ENCODE measurements at regions not wholly inside any gene's neighbourhood (a gene's known extent, or its start where the extent isn't known, plus 50 kb on each side); places are given as distances from the start of the nearest gene placed in this dataset.

DNA sequence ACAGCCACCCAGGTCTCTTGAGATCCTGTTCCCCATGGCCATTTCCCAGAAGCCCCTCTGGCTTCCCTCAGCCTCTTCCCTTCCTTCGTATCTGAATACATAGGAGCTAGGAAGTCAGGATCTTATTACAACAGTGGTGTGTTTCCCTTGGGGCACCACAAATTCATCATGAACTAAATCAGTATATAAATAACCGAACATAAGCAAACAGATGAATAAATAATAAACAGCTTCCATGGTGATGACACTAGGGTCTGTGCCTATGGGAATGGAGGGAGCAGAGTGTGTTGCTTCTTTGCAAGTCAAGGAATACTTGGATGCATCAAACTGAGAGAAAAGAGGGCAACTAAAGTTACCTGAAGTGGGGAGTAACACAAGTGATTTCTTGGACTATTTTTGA lies 527.6 kb downstream of the LMO7 start:
- H3K27me3 Mint-ChIP-seq, result peaks cover 0 to 4% (median 0%) of the 10 kb centered on the region in 3 donors
- DNase-seq (no peak), ATAC-seq (ENCODE audit: low read depth in 2 of 2) (no peak)
- H3K9me3 Mint-ChIP-seq, result peaks cover 0 to 8% (median 3%) of the 10 kb centered on the region in 7 donors
- H3K36me3 Mint-ChIP-seq, result no peaks in the 10 kb centered on the region
- H3K27ac Mint-ChIP-seq, result no peak overlapping the region
- H3K4me3 Mint-ChIP-seq, result no peak overlapping the region
- no peaks in the 10 kb centered on the region for H3K4me1 Mint-ChIP-seq

- H3K27ac Mint-ChIP-seq, result no peak overlapping the region
- peaks cover 0 to 4% (median 0%) of the 10 kb centered on the region in 3 donors for H3K27me3 Mint-ChIP-seq
- ATAC-seq (ENCODE audit: low read depth in 2 of 2) (no peak), DNase-seq (no peak)
- peaks cover 0 to 8% (median 0%) of the 10 kb centered on the region in 7 donors for H3K9me3 Mint-ChIP-seq
- no peaks in the 10 kb centered on the region for H3K4me1 Mint-ChIP-seq
- no peaks in the 10 kb centered on the region for H3K36me3 Mint-ChIP-seq
- no peak overlapping the region for H3K4me3 Mint-ChIP-seq
Observed at GRCh38 chr13:76160961-76161925, 525.1 kb downstream of the LMO7 start.

- Mint-ChIP-seq H3K36me3 (no peaks in the 10 kb centered on the region), H3K27me3 (peaks cover 0 to 4% (median 0%) of the 10 kb centered on the region in 3 donors), H3K27ac (no peak overlapping the region), H3K9me3 (peaks cover 0 to 4% (median 0%) of the 10 kb centered on the region in 7 donors), H3K4me3 (no peak overlapping the region), H3K4me1 (no peaks in the 10 kb centered on the region)
- DNase-seq (no peak), ATAC-seq (ENCODE audit: low read depth in 2 of 2) (no peak)
Observed at GRCh38 chr13:76160506-76160905, 524.4 kb downstream of the LMO7 start.

- H3K4me1 Mint-ChIP-seq, result no peaks in the 10 kb centered on the region
- DNase-seq (no peak), ATAC-seq (ENCODE audit: low read depth in 2 of 2) (no peak)
- peaks cover 0 to 4% (median 0%) of the 10 kb centered on the region in 3 donors for H3K27me3 Mint-ChIP-seq
- H3K36me3 Mint-ChIP-seq, result no peaks in the 10 kb centered on the region
- H3K27ac Mint-ChIP-seq, result no peak overlapping the region
- H3K4me3 Mint-ChIP-seq, result no peak overlapping the region
- peaks cover 0 to 2% (median 0%) of the 10 kb centered on the region in 7 donors for H3K9me3 Mint-ChIP-seq
Observed at GRCh38 chr13:76157926-76158325, 521.8 kb downstream of the LMO7 start.

GRCh38 chr13:76153239-76153638 lies 517.1 kb downstream of the LMO7 start:
- no peak overlapping the region for H3K4me3 Mint-ChIP-seq
- no peak for DNase-seq
- no peaks in the 10 kb centered on the region for H3K4me1 Mint-ChIP-seq
- no peak for ATAC-seq (ENCODE audit: low read depth in 2 of 2)
- no peaks in the 10 kb centered on the region for H3K9me3 Mint-ChIP-seq
- no peak overlapping the region for H3K27ac Mint-ChIP-seq
- H3K27me3 Mint-ChIP-seq, result no peaks in the 10 kb centered on the region
- no peaks in the 10 kb centered on the region for H3K36me3 Mint-ChIP-seq

DNA sequence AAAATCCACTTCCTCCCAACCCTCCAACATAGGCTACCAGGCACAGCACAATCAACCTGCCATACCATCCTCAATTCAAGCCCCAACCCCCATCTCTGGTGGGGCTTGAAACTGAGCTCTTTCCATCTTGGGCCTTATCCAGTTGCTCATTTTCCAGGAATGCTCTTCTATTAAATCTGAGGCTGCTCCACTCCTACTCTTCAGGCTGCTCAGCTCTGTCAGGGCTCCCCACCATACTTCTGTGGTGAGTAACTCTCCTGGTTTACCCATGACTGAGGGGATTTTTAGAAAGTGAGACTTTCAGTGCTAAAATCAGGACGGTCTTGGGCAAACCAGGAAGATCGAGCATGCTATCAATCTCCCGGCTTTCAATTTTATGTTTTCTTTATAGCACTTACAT lies 512.8 kb downstream of the LMO7 start:
- no peaks in the 10 kb centered on the region for H3K27me3 Mint-ChIP-seq
- no peaks in the 10 kb centered on the region for H3K36me3 Mint-ChIP-seq
- no peaks in the 10 kb centered on the region for H3K4me1 Mint-ChIP-seq
- H3K27ac Mint-ChIP-seq, result no peak overlapping the region
- ATAC-seq (ENCODE audit: low read depth in 2 of 2) (no peak), DNase-seq (no peak)
- H3K9me3 Mint-ChIP-seq, result peaks cover 0 to 5% (median 0%) of the 10 kb centered on the region in 7 donors
- no peak overlapping the region for H3K4me3 Mint-ChIP-seq

GRCh38 chr13:76148374-76148773 lies 512.2 kb downstream of the LMO7 start:
- Mint-ChIP-seq H3K4me1 (no peaks in the 10 kb centered on the region), H3K4me3 (no peak overlapping the region), H3K9me3 (peaks cover 0 to 5% (median 0%) of the 10 kb centered on the region in 7 donors), H3K27me3 (no peaks in the 10 kb centered on the region), H3K27ac (no peak overlapping the region), H3K36me3 (no peaks in the 10 kb centered on the region)
- ATAC-seq (ENCODE audit: low read depth in 2 of 2), result no peak
- no peak for DNase-seq

- H3K4me3 Mint-ChIP-seq, result no peak overlapping the region
- no peaks in the 10 kb centered on the region for H3K36me3 Mint-ChIP-seq
- H3K27me3 Mint-ChIP-seq, result peaks cover 0 to 4% (median 0%) of the 10 kb centered on the region in 3 donors
- H3K4me1 Mint-ChIP-seq, result no peaks in the 10 kb centered on the region
- no peak for DNase-seq
- no peak overlapping the region for H3K27ac Mint-ChIP-seq
- peaks cover 0 to 6% (median 2%) of the 10 kb centered on the region in 7 donors for H3K9me3 Mint-ChIP-seq
- no peak for ATAC-seq (ENCODE audit: low read depth in 2 of 2)
Observed at GRCh38 chr13:76132532-76132931, 496.4 kb downstream of the LMO7 start.

- no peaks in the 10 kb centered on the region for H3K4me1 Mint-ChIP-seq
- DNase-seq, result no peak
- H3K36me3 Mint-ChIP-seq, result no peaks in the 10 kb centered on the region
- peaks cover 0 to 5% (median 0%) of the 10 kb centered on the region in 7 donors for H3K9me3 Mint-ChIP-seq
- no peak for ATAC-seq (ENCODE audit: low read depth in 2 of 2)
- peaks cover 0 to 4% (median 0%) of the 10 kb centered on the region in 3 donors for H3K27me3 Mint-ChIP-seq
- no peak overlapping the region for H3K27ac Mint-ChIP-seq
- no peak overlapping the region for H3K4me3 Mint-ChIP-seq
Observed at GRCh38 chr13:76131551-76131950, 495.4 kb downstream of the LMO7 start.

DNA sequence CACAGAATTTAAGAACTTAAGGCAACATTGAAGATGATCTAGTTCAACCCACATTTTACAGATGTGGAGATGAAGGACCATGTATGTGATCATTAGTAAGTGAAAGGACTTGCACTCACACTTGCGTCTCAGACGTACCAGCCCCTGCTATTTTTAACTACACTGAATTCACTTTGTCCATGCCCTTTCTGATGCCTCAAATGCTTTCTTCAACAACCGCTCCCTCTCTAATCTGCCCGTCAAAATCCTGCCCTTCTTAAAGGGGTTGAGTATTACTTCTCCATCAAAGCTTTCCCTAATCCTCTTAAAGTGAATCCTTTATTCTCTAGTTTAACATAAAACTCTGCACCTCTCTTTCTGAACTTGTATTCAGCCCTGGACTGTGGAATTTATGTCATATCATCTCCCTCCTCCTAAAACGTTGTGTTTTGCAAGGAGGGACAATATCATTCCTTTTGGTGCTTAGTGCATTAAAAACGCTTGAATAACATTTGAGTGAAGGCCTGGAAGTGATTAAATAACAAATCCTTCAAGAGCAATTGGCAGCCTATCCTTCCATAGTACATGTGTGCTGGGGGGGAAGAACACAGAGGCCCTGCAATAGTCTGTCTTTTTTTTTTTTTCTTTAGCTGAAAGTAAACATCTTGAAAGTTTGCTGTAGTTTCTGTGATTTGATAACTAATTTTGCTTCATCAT lies 493.3 kb downstream of the LMO7 start:
- DNase-seq (no peak), ATAC-seq (ENCODE audit: low read depth in 2 of 2) (no peak)
- Mint-ChIP-seq H3K27ac (no peak overlapping the region), H3K36me3 (no peaks in the 10 kb centered on the region), H3K4me1 (no peaks in the 10 kb centered on the region), H3K4me3 (no peak overlapping the region), H3K27me3 (peaks cover 0 to 4% (median 0%) of the 10 kb centered on the region in 3 donors), H3K9me3 (peaks cover 0 to 24% (median 3%) of the 10 kb centered on the region in 7 donors)

- H3K4me3 Mint-ChIP-seq, result no peak overlapping the region
- H3K4me1 Mint-ChIP-seq, result no peaks in the 10 kb centered on the region
- H3K9me3 Mint-ChIP-seq, result peaks cover 5 to 39% (median 13%) of the 10 kb centered on the region in 7 donors
- DNase-seq, result no peak
- H3K36me3 Mint-ChIP-seq, result no peaks in the 10 kb centered on the region
- no peak for ATAC-seq (ENCODE audit: low read depth in 2 of 2)
- peaks cover 0 to 1% (median 0%) of the 10 kb centered on the region in 3 donors for H3K27me3 Mint-ChIP-seq
- no peak overlapping the region for H3K27ac Mint-ChIP-seq
Observed at GRCh38 chr13:76127922-76128321, 491.8 kb downstream of the LMO7 start.

DNA sequence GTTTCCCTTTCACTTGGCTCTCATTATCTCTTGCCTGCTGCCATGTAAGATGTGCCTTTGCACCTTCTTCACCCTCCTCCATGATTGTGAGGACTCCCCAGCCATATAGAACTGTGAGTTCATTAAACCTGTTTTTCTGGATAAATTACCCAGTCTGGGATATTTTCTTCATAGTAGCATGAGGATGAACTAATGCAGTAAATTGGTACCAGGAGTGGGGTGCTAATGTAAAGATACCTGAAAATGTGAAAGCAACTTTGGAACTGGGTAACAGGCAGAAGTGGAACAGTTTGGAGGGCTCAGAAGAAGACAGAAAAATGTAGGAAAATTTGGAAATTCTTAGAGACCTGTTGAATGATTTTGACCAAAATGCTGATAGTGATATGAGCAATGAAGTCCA lies 487.4 kb downstream of the LMO7 start:
- Mint-ChIP-seq H3K4me1 (no peaks in the 10 kb centered on the region), H3K9me3 (peaks cover 11 to 69% (median 29%) of the 10 kb centered on the region in 7 donors), H3K36me3 (peaks cover 0 to 9% of the 10 kb centered on the region in 2 donors), H3K27me3 (no peaks in the 10 kb centered on the region), H3K27ac (no peak overlapping the region), H3K4me3 (no peak overlapping the region)
- ATAC-seq (ENCODE audit: low read depth in 2 of 2) (no peak), DNase-seq (no peak)

DNA sequence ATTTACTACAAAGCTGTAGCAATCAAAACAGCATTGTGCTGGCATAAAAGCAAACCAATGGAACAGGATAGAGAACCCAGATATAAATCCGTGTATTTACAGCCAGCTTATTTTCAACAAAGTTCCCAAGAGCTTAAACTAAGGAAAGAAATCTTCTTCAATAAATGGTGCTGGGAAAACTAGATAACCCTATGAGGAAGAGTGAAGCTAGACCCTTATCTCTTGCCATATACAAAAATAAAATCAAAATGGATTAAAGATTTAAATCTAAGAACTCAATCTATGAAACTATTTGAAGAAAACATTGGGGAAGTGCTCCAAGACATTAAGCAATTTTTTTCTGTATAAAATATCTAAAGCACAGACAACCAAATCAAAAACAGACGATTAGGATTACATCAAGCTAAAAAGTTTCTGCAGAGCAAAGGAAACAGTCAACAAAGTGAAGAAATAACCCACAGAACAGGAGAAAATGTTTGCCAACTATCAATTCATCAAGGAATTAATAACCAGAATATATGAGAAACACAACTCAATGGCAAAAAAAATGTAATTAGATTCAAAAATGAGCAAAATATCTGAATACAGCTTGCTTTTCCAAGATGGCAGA lies 480.7 kb downstream of the LMO7 start:
- no peaks in the 10 kb centered on the region for H3K4me1 Mint-ChIP-seq
- DNase-seq (no peak), ATAC-seq (ENCODE audit: low read depth in 2 of 2) (no peak)
- no peak overlapping the region for H3K4me3 Mint-ChIP-seq
- no peaks in the 10 kb centered on the region for H3K27me3 Mint-ChIP-seq
- peaks cover 7 to 26% (median 10%) of the 10 kb centered on the region in 7 donors for H3K9me3 Mint-ChIP-seq
- peaks cover 0 to 6% of the 10 kb centered on the region in 2 donors for H3K36me3 Mint-ChIP-seq
- H3K27ac Mint-ChIP-seq, result no peak overlapping the region
